ENCODE measurements at regions not wholly inside any gene's neighbourhood (a gene's known extent, or its start where the extent isn't known, plus 50 kb on each side); places are given as distances from the start of the nearest gene placed in this dataset.

DNA sequence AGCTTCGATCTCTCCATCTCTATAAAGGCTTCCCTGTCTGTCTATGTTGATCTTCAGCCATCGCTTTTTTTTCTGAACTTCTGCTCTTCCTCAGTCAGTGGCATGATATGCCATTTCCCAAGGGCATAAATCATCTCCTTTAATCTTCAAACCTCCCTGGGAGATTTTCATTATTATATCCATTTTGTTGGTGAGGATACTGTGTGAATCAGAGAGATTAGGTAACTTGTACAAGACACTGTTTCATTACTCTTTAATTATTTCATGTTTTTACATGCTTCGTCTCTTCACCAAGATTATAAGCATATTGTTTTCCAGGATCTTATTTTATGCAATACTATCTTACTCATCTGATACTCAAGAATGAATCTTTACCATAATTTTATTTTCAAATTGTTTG is 124.8 kb upstream of the ATP11B start:
- TF ChIP-seq, protein P1, sequence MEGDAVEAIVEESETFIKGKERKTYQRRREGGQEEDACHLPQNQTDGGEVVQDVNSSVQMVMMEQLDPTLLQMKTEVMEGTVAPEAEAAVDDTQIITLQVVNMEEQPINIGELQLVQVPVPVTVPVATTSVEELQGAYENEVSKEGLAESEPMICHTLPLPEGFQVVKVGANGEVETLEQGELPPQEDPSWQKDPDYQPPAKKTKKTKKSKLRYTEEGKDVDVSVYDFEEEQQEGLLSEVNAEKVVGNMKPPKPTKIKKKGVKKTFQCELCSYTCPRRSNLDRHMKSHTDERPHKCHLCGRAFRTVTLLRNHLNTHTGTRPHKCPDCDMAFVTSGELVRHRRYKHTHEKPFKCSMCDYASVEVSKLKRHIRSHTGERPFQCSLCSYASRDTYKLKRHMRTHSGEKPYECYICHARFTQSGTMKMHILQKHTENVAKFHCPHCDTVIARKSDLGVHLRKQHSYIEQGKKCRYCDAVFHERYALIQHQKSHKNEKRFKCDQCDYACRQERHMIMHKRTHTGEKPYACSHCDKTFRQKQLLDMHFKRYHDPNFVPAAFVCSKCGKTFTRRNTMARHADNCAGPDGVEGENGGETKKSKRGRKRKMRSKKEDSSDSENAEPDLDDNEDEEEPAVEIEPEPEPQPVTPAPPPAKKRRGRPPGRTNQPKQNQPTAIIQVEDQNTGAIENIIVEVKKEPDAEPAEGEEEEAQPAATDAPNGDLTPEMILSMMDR (IDR thresholded peaks at IDR 0.05), result no peak
- TF ChIP-seq POLR2A (IDR thresholded peaks at IDR 0.05), result no peak

All from uterus (tissue), 2 donors.